ENCODE measurements at regions not wholly inside any gene's neighbourhood (a gene's known extent, or its start where the extent isn't known, plus 50 kb on each side); places are given as distances from the start of the nearest gene placed in this dataset.

DNA sequence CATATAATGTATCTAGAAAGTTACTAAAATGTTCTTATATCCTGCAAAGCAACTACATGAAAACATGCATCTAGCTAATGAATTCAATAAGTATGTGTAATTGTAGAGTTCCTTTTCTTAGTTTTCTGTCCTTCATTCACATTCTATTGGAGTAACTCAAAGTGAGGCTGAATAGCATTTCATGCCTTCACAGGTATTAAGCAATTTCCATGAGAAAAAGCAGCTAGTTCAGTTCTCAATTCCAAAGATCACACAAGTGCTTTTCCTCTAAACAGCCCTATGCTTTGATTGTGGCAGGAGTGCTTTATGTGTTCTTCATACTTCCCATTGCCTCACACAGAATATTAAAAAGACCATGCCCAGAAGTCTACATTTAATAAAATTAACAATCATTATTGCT lies 274.9 kb downstream of the RFPL4B start:
- TF ChIP-seq, protein P1, sequence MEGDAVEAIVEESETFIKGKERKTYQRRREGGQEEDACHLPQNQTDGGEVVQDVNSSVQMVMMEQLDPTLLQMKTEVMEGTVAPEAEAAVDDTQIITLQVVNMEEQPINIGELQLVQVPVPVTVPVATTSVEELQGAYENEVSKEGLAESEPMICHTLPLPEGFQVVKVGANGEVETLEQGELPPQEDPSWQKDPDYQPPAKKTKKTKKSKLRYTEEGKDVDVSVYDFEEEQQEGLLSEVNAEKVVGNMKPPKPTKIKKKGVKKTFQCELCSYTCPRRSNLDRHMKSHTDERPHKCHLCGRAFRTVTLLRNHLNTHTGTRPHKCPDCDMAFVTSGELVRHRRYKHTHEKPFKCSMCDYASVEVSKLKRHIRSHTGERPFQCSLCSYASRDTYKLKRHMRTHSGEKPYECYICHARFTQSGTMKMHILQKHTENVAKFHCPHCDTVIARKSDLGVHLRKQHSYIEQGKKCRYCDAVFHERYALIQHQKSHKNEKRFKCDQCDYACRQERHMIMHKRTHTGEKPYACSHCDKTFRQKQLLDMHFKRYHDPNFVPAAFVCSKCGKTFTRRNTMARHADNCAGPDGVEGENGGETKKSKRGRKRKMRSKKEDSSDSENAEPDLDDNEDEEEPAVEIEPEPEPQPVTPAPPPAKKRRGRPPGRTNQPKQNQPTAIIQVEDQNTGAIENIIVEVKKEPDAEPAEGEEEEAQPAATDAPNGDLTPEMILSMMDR (IDR thresholded peaks at IDR 0.05) = no peak
- TF ChIP-seq EP300 (IDR thresholded peaks at IDR 0.05) (no peak), POLR2A (IDR thresholded peaks at IDR 0.05) (no peak)
- intact Hi-C loops (cut with DNase I) = no loop called here
- no peak for DNase-seq

DNA sequence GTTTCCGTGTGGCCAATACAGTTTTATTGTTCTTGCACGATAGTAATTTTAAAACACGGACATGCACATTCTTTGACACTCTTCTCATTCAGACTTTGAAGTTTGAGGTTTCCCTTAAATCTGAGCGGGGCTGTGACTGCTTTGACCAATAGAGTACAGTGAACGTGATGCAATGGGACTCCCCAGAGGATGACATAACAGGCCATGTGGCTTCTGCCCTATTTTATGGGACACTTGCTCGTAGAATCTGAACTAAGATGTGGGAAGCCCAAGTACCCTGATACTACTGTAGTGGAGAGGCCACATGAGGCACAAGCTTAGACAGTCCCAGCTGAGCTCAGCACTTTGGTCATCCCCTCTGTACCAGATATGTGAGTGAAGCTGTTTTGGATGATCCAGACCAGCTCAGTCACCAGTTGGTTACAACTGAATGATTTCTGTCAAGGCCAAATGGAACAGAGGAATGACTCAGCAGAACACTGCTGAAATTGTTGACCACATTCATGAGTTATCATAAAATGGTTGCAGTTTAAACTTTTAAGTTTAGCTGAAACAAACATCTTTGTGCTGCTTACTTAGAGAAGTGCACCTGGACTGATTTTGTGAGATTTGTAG lies 279.4 kb downstream of the RFPL4B start:
- 95 to 96% (median 95%) methylated on average over 6 of the region's 6 CpGs for WGBS, 3 donors
- Histone ChIP-seq H3K36me3 (no peaks in the 10 kb centered on the region), H3K4me3 (no peak overlapping the region), H3K4me1 (ENCODE audit: insufficient read depth) (no peaks in the 10 kb centered on the region), H3K9me3 (no peaks in the 10 kb centered on the region), H3K27me3 (no peaks in the 10 kb centered on the region), H3K27ac (no peak overlapping the region)
- no peak for DNase-seq
- intact Hi-C loops (cut with DNase I) = no loop called here
- no peak for TF ChIP-seq POLR2A (IDR thresholded peaks at IDR 0.05)
- no peak for TF ChIP-seq EP300 (IDR thresholded peaks at IDR 0.05)
- TF ChIP-seq, protein P1 (IDR thresholded peaks at IDR 0.05) = no peak

More for the DNA sequence above, 274.9 kb downstream of the RFPL4B start:
- Histone ChIP-seq H3K36me3 (no peaks in the 10 kb centered on the region), H3K4me1 (ENCODE audit: insufficient read depth) (no peaks in the 10 kb centered on the region), H3K27me3 (no peaks in the 10 kb centered on the region), H3K9me3 (no peaks in the 10 kb centered on the region), H3K4me3 (no peak overlapping the region), H3K27ac (no peak overlapping the region)

DNA sequence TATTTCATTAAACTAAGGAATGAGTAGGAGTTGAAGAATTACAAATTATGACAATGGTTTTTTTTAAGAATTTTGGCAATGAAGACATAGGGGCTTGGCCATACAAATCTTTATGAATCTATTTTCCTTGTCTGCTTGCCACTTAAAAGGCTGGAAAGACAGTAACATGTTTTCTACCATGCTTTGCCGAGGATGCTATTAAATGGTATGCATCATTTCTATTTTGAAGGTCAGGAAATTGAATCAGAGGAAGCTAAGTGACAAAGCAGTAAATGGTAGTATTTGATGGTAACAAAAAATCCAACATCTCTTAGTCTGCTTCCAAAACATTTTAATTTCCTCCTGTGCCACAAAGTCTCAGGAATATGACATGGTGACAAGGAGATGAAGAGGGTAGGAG lies 287.2 kb downstream of the RFPL4B start:
- TF ChIP-seq POLR2A (IDR thresholded peaks at IDR 0.05) (no peak), EP300 (IDR thresholded peaks at IDR 0.05) (no peak)
- TF ChIP-seq, protein P1 (IDR thresholded peaks at IDR 0.05) = no peak
- DNase-seq = no peak
- Histone ChIP-seq H3K27ac (no peak overlapping the region), H3K4me1 (ENCODE audit: insufficient read depth) (no peaks in the 10 kb centered on the region), H3K4me3 (no peak overlapping the region), H3K27me3 (no peaks in the 10 kb centered on the region), H3K36me3 (no peaks in the 10 kb centered on the region), H3K9me3 (no peaks in the 10 kb centered on the region)
- WGBS, 3 donors = 87 to 92% (median 88%) methylated on average over 1 of the region's 1 CpG
- intact Hi-C loops (cut with DNase I) = no loop called here

DNA sequence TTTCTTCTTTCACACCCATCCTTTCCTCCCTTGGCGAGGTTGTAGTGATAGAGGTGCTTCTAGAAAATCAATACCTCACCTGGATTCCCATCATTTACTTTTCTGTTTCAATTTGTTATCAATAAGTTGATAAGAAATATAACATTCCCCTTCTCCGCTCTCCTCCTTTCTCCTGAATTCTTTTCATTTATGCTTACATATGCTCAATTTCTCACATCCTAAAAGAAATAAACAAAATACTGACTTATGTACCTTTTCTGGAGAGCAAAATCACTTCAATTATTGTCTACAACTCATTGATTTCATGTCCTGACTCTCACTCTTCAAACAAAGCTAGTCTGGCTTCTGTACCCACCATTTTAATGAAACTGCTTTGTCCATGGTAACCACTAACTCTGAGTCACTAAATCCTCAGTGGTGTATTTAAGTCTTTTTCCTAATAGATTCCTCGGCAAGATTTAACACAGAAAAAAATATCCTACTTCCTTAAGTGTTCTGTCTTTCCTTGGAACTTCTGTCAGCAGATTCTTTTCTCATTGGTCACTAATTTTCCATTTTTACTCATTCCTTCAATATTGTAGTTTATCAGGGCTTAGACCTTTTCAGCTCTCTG lies 289.6 kb downstream of the RFPL4B start:
- Histone ChIP-seq H3K36me3 (no peaks in the 10 kb centered on the region), H3K9me3 (no peaks in the 10 kb centered on the region), H3K27ac (no peak overlapping the region), H3K27me3 (no peaks in the 10 kb centered on the region), H3K4me3 (no peak overlapping the region), H3K4me1 (ENCODE audit: insufficient read depth) (no peaks in the 10 kb centered on the region)
- intact Hi-C loops (cut with DNase I) = no loop called here
- WGBS, 3 donors = 89 to 98% (median 96%) methylated on average over 3 of the region's 3 CpGs
- DNase-seq = no peak
- TF ChIP-seq EP300 (IDR thresholded peaks at IDR 0.05) (no peak), POLR2A (IDR thresholded peaks at IDR 0.05) (no peak)
- TF ChIP-seq, protein P1 (IDR thresholded peaks at IDR 0.05) = no peak

Measured in ovary (tissue), 7 donors.